PFSK-1 (cell line): ENCODE measurements at regions not wholly inside any gene's neighbourhood (a gene's known extent, or its start where the extent isn't known, plus 50 kb on each side); places are given as distances from the start of the nearest gene placed in this dataset.

Experiments used
- FOXP2 ChIP-seq: optimal IDR thresholded peaks from 2 replicates; pipeline ENCODE3; 2011; ENCODE audit warnings: borderline replicate concordance, control low read depth, inconsistent platforms; ENCODE audit not compliant: insufficient read depth; ENCODE audit errors: extremely low read length, extremely low read depth
- POLR2AphosphoS5 ChIP-seq: IDR thresholded peaks from 2 replicates; pipeline ENCODE4 v1.6.1; 2012; ENCODE audit warnings: low read depth, mild to moderate bottlenecking, control low read depth, low read length, moderate library complexity
- SIN3A ChIP-seq: IDR thresholded peaks from 2 replicates; pipeline ENCODE4 v1.6.1; 2012; ENCODE audit warnings: mild to moderate bottlenecking, low read length, moderate library complexity, borderline replicate concordance; ENCODE audit not compliant: insufficient read depth
- TAF1 ChIP-seq: IDR thresholded peaks from 2 replicates; pipeline ENCODE4 v1.6.1; 2012; ENCODE audit warnings: low read length, control low read depth, borderline replicate concordance; ENCODE audit not compliant: insufficient read depth
- TF ChIP-seq, protein P1 (sequence below), 2 experiments: IDR thresholded peaks; 2 replicates each; pipeline versions ENCODE4 v1.6.1 to v1.8.0; 2011 to 2012; ENCODE audit warnings: low read depth in 2 of 2, low read length in 2 of 2, control low read depth in 1 of 2, inconsistent platforms in 1 of 2, mild to moderate bottlenecking in 1 of 2, moderate library complexity in 1 of 2; ENCODE audit not compliant: insufficient read depth in 1 of 2

DNA sequence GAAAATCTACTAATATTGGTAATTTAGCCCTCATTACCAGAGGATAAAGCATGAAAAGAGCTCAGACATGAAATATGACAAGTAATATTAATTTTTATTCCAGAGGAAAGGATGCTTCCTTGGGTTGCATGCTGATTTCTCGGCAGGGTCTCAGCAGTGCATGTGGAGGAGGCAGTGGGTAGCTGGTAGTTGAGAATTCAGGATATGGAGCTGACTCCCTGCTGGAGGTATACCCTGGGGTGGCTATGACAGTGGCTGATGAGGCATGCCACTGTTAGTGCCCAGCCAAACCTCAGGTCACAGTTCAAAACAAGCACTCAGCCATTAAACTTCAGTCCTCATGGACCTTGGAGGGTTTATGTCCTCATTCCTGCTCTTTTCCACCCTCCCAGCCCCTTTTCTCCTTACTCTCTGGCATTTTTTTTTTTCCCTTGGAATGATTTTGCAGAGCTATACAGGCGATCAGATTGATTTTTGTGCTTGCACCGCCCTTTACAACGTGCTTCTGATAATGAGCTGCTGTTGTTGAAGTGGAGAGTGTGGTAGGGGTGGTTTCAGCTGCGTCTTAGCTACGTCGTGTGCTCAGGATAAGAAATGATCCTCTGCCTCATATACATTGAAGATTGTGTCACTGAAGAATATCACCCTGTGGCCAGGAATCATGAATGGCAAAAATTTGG is 761.9 kb upstream of the MMS22L start:
- TF ChIP-seq FOXP2 (no peak), POLR2AphosphoS5 (no peak), TAF1 (no peak), SIN3A (no peak)
- TF ChIP-seq, protein P1, sequence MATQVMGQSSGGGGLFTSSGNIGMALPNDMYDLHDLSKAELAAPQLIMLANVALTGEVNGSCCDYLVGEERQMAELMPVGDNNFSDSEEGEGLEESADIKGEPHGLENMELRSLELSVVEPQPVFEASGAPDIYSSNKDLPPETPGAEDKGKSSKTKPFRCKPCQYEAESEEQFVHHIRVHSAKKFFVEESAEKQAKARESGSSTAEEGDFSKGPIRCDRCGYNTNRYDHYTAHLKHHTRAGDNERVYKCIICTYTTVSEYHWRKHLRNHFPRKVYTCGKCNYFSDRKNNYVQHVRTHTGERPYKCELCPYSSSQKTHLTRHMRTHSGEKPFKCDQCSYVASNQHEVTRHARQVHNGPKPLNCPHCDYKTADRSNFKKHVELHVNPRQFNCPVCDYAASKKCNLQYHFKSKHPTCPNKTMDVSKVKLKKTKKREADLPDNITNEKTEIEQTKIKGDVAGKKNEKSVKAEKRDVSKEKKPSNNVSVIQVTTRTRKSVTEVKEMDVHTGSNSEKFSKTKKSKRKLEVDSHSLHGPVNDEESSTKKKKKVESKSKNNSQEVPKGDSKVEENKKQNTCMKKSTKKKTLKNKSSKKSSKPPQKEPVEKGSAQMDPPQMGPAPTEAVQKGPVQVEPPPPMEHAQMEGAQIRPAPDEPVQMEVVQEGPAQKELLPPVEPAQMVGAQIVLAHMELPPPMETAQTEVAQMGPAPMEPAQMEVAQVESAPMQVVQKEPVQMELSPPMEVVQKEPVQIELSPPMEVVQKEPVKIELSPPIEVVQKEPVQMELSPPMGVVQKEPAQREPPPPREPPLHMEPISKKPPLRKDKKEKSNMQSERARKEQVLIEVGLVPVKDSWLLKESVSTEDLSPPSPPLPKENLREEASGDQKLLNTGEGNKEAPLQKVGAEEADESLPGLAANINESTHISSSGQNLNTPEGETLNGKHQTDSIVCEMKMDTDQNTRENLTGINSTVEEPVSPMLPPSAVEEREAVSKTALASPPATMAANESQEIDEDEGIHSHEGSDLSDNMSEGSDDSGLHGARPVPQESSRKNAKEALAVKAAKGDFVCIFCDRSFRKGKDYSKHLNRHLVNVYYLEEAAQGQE (IDR thresholded peaks at IDR 0.05; ENCODE audit: insufficient read depth in 1 of 2, low read depth in 2 of 2, low read length in 2 of 2), result no peak
